G401.6 (cell line): ENCODE measurements at regions not wholly inside any gene's neighbourhood (a gene's known extent, or its start where the extent isn't known, plus 50 kb on each side); places are given as distances from the start of the nearest gene placed in this dataset.
"Not testable (repeated sequence)": the region's sequence is repeated elsewhere in the genome, so short reads cannot be mapped to it uniquely, and the experiment has no call there.

ENCODE experiments used
- FAIRE-seq: peaks from 2 replicates; lab custom pipeline; 2012; peaks lifted over from hg19 to GRCh38; lab: Jason Lieb, UNC

GRCh38 chrX:437661-438390 is 51.1 kb upstream of the PPP2R3B start:
- FAIRE-seq = no peak

GRCh38 chrX:439241-439640 is 52.5 kb upstream of the PPP2R3B start:
- FAIRE-seq = no peak

GRCh38 chrX:439719-440118 is 53.0 kb upstream of the PPP2R3B start:
- FAIRE-seq = no peak

- no peak for FAIRE-seq
Measured at GRCh38 chrX:440636-441035, 53.9 kb upstream of the PPP2R3B start.

GRCh38 chrX:443536-444210 is 57.0 kb upstream of the PPP2R3B start:
- FAIRE-seq = no peak

- FAIRE-seq = no peak
Measured at GRCh38 chrX:444305-444704, 57.6 kb upstream of the PPP2R3B start.

GRCh38 chrX:445727-446126 is 59.0 kb upstream of the PPP2R3B start:
- FAIRE-seq = no peak

- FAIRE-seq = no peak
Measured at GRCh38 chrX:446245-446644, 59.5 kb upstream of the PPP2R3B start.

GRCh38 chrX:447052-447451 is 60.3 kb upstream of the PPP2R3B start:
- no peak for FAIRE-seq

- FAIRE-seq = not testable (repeated sequence)
Measured at GRCh38 chrX:451750-452149, 65.0 kb upstream of the PPP2R3B start.

GRCh38 chrX:452598-452997 is 65.9 kb upstream of the PPP2R3B start:
- FAIRE-seq = no peak

GRCh38 chrX:454514-454913 is 67.8 kb upstream of the PPP2R3B start:
- FAIRE-seq = not testable (repeated sequence)

GRCh38 chrX:455199-455598 is 68.5 kb upstream of the PPP2R3B start:
- FAIRE-seq = no peak

- FAIRE-seq = no peak
Measured at GRCh38 chrX:455673-456072, 69.0 kb upstream of the PPP2R3B start.

GRCh38 chrX:456146-456545 is 69.4 kb upstream of the PPP2R3B start:
- no peak for FAIRE-seq

GRCh38 chrX:456551-457291 is 70.0 kb upstream of the PPP2R3B start:
- no peak for FAIRE-seq

GRCh38 chrX:457292-457679 is 70.6 kb upstream of the PPP2R3B start:
- FAIRE-seq = peak; percentile 44

GRCh38 chrX:458631-459061 is 71.9 kb upstream of the PPP2R3B start:
- no peak for FAIRE-seq

GRCh38 chrX:459611-460010 is 72.9 kb upstream of the PPP2R3B start:
- no peak for FAIRE-seq

- no peak for FAIRE-seq
Measured at GRCh38 chrX:460116-460515, 73.4 kb upstream of the PPP2R3B start.

GRCh38 chrX:460823-461640 is 74.3 kb upstream of the PPP2R3B start:
- no peak for FAIRE-seq

- FAIRE-seq = no peak
Measured at GRCh38 chrX:462853-463252, 76.1 kb upstream of the PPP2R3B start.
